GM23338 (cell line): ENCODE measurements at regions not wholly inside any gene's neighbourhood (a gene's known extent, or its start where the extent isn't known, plus 50 kb on each side); places are given as distances from the start of the nearest gene placed in this dataset.

ENCODE experiments used
- ATAC-seq: fragments of 200-7000 bp; cut with Tn5 transposase; 3 replicates; pipeline ENCODE4 v1.9.1; 2020
- DNase-seq: peaks from one replicate; pipeline ENCODE4 v3.0.0-alpha.2; 2015; ENCODE audit warnings: low spot score
- H2AFZ ChIP-seq: fragments of 200-600 bp; sonication (generic); 2 replicates; pipeline ENCODE4 v1.8.0; 2016; ENCODE audit warnings: antibody characterized with exemption, mild to moderate bottlenecking, moderate library complexity
- H3F3A ChIP-seq: fragments of 200-600 bp; sonication (generic); replicated peaks from 2 replicates; pipeline ENCODE4 v1.8.0; 2017; ENCODE audit warnings: antibody characterized with exemption, mixed run types, low read depth
- H3K27ac ChIP-seq: fragments of 200-600 bp; sonication (generic); 2 replicates; pipeline ENCODE4 v1.6.1; 2016; ENCODE audit warnings: low read depth
- H3K27me3 ChIP-seq: fragments of 200-600 bp; sonication (generic); 2 replicates; pipeline ENCODE4 v1.8.0; 2016; ENCODE audit warnings: mild to moderate bottlenecking, mixed run types, moderate library complexity; ENCODE audit not compliant: insufficient read depth
- H3K36me3 ChIP-seq: fragments of 200-600 bp; sonication (generic); 2 replicates; pipeline ENCODE4 v1.8.0; 2016; ENCODE audit warnings: mild to moderate bottlenecking; ENCODE audit not compliant: insufficient read depth
- H3K4me1 ChIP-seq: fragments of 200-600 bp; sonication (generic); 2 replicates; pipeline ENCODE4 v1.8.0; 2016; ENCODE audit warnings: mild to moderate bottlenecking, moderate library complexity; ENCODE audit not compliant: insufficient read depth
- H3K4me2 ChIP-seq: fragments of 200-600 bp; sonication (generic); 2 replicates; pipeline ENCODE4 v1.7.1; 2017; ENCODE audit warnings: mixed run types
- H3K4me3 ChIP-seq: fragments of 200-600 bp; sonication (generic); 2 replicates; pipeline ENCODE4 v1.6.1; 2016; ENCODE audit warnings: mixed run types
- H3K79me2 ChIP-seq: fragments of 200-600 bp; sonication (generic); replicated peaks from 2 replicates; pipeline ENCODE4 v1.8.0; 2017; ENCODE audit warnings: mild to moderate bottlenecking; ENCODE audit not compliant: insufficient read depth
- H3K9me2 ChIP-seq: fragments of 200-600 bp; sonication (generic); 2 replicates; pipeline ENCODE4 v1.8.0; 2017; ENCODE audit not compliant: insufficient read depth
- H4K20me1 ChIP-seq: fragments of 200-600 bp; sonication (generic); replicated peaks from 2 replicates; pipeline ENCODE4 v1.8.0; 2017; ENCODE audit warnings: mild to moderate bottlenecking; ENCODE audit not compliant: insufficient read depth
- H3K27ac Mint-ChIP-seq: 2 replicates; pipeline ENCODE4 v1.8.0; 2020; ENCODE audit warnings: inconsistent platforms, mild to moderate bottlenecking, moderate library complexity, mixed read lengths
- H3K27me3 Mint-ChIP-seq: 3 replicates; pipeline ENCODE4 v1.8.0; 2022; ENCODE audit warnings: low read depth, mild to moderate bottlenecking, moderate library complexity, mixed read lengths, inconsistent platforms; ENCODE audit not compliant: insufficient read depth, poor library complexity
- H3K36me3 Mint-ChIP-seq: 3 replicates; pipeline ENCODE4 v1.8.0; 2021; ENCODE audit warnings: low read depth, mild to moderate bottlenecking, inconsistent platforms, moderate library complexity, mixed read lengths
- H3K4me1 Mint-ChIP-seq: 3 replicates; pipeline ENCODE4 v1.8.0; 2020; ENCODE audit warnings: mild to moderate bottlenecking, inconsistent platforms, mixed read lengths
- H3K4me3 Mint-ChIP-seq: 3 replicates; pipeline ENCODE4 v1.8.0; 2021; ENCODE audit warnings: moderate library complexity, mild to moderate bottlenecking, inconsistent platforms, mixed read lengths
- H3K9me3 Mint-ChIP-seq: 3 replicates; pipeline ENCODE4 v1.8.0; 2020; ENCODE audit warnings: moderate library complexity, mild to moderate bottlenecking, inconsistent platforms, mixed read lengths
- CTCF ChIP-seq, 2 experiments: fragments of 200-600 bp in 1 of 2; sonication (generic) in 1 of 2; conservative IDR thresholded peaks; 2 replicates each; pipeline versions ENCODE4 v1.5.1 to v1.6.1; 2016 to 2017; ENCODE audit warnings: antibody characterized with exemption in 2 of 2, low read depth in 2 of 2, mild to moderate bottlenecking in 2 of 2, moderate library complexity in 1 of 2
- EZH2 ChIP-seq: fragments of 200-600 bp; sonication (generic); IDR thresholded peaks from one replicate; pipeline ENCODE4 v1.8.0; 2017; ENCODE audit warnings: antibody characterized with exemption, mild to moderate bottlenecking, low read depth; ENCODE audit not compliant: unreplicated experiment
- EZH2phosphoT487 ChIP-seq: fragments of 200-600 bp; sonication (generic); IDR thresholded peaks from one replicate; pipeline ENCODE4 v1.8.1; 2018; ENCODE audit warnings: antibody characterized with exemption; ENCODE audit not compliant: unreplicated experiment
- JUNB ChIP-seq: IDR thresholded peaks from one replicate; pipeline ENCODE4 v1.6.1; 2016; ENCODE audit warnings: antibody characterized with exemption; ENCODE audit not compliant: unreplicated experiment
- NANOG ChIP-seq: IDR thresholded peaks from 2 replicates; pipeline ENCODE4 v1.6.1; 2016; ENCODE audit warnings: antibody characterized with exemption, borderline replicate concordance
- POLR2AphosphoS5 ChIP-seq: IDR thresholded peaks from 2 replicates; pipeline ENCODE4 v1.6.1; 2016; ENCODE audit warnings: antibody characterized with exemption, low read depth
- REST ChIP-seq: IDR thresholded peaks from one replicate; pipeline ENCODE4 v1.6.1; 2018; ENCODE audit warnings: antibody characterized with exemption; ENCODE audit not compliant: unreplicated experiment
- ZNF331 ChIP-seq: fragments of 250-450 bp; sonication (Bioruptor Pico); IDR thresholded peaks from 2 replicates; pipeline ENCODE4 v1.5.0; 2020; ENCODE audit warnings: low read depth, mild to moderate bottlenecking, moderate library complexity
- ZNF462 ChIP-seq: fragments of 250-450 bp; sonication (Bioruptor Pico); IDR thresholded peaks from 2 replicates; pipeline ENCODE4 v1.5.0; 2020; ENCODE audit warnings: mild to moderate bottlenecking, moderate library complexity

GRCh38 chr4:153152501-153153338, 51.5 kb upstream of the TRIM2 start:
- no peaks in the 10 kb centered on the region; the same call in 2 of the 3 replicates for H3K9me3 Mint-ChIP-seq
- Histone ChIP-seq H3K4me1 (peaks cover 33% of the 10 kb centered on the region), H3K27me3 (peaks cover 68% of the 10 kb centered on the region), H3F3A (peaks cover 11% of the 10 kb centered on the region), H3K36me3 (no peaks in the 10 kb centered on the region), H4K20me1 (no peaks in the 10 kb centered on the region), H3K79me2 (no peaks in the 10 kb centered on the region), H3K27ac (no peak overlapping the region), H2AFZ (peak overlapping the region; percentile 97), H3K9me2 (no peaks in the 10 kb centered on the region), H3K4me2 (peak overlapping the region; percentile 97), H3K4me3 (peak overlapping the region; percentile 75)
- H3K27ac Mint-ChIP-seq: no peak overlapping the region
- peaks cover 50% of the 10 kb centered on the region for H3K4me1 Mint-ChIP-seq
- peak; percentile 53 for DNase-seq
- peaks cover 48% of the 10 kb centered on the region for H3K27me3 Mint-ChIP-seq
- peak; percentile 11 for ATAC-seq
- TF ChIP-seq ZNF331 (CRISPR knock-in tag) (no peak), EZH2phosphoT487 (no peak), EZH2 (no peak), POLR2AphosphoS5 (no peak), NANOG (no peak), REST (no peak), CTCF (conservative IDR thresholded peaks at IDR 0.05; ENCODE audit: low read depth in 2 of 2) (no peak), JUNB (no peak)
- H3K4me3 Mint-ChIP-seq: peak overlapping the region; percentile 80
- no peaks in the 10 kb centered on the region for H3K36me3 Mint-ChIP-seq

GRCh38 chr4:153153339-153153871, 50.8 kb upstream of the TRIM2 start:
- H3K27ac ChIP-seq: no peak overlapping the region
- H2AFZ ChIP-seq: peak overlapping the region; percentile 97
- Mint-ChIP-seq H3K4me3 (peak overlapping the region; percentile 80), H3K36me3 (no peaks in the 10 kb centered on the region), H3K27ac (no peak overlapping the region), H3K27me3 (peaks cover 48% of the 10 kb centered on the region), H3K4me1 (peaks cover 50% of the 10 kb centered on the region), H3K9me3 (no peaks in the 10 kb centered on the region; the same call in 2 of the 3 replicates)
- peak; percentile 82 for DNase-seq
- peaks cover 33% of the 10 kb centered on the region for H3K4me1 ChIP-seq
- H3K36me3 ChIP-seq: no peaks in the 10 kb centered on the region
- no peaks in the 10 kb centered on the region for H3K9me2 ChIP-seq
- H3F3A ChIP-seq: peaks cover 11% of the 10 kb centered on the region
- H3K4me3 ChIP-seq: peak overlapping the region; percentile 75
- peak overlapping the region; percentile 97 for H3K4me2 ChIP-seq
- H4K20me1 ChIP-seq: no peaks in the 10 kb centered on the region
- H3K27me3 ChIP-seq: peaks cover 75% of the 10 kb centered on the region
- H3K79me2 ChIP-seq: no peaks in the 10 kb centered on the region
- ATAC-seq: peak; percentile 76
- TF ChIP-seq NANOG (no peak), EZH2phosphoT487 (no peak), ZNF462 (no peak)
